K562 (cell line): ENCODE measurements at regions not wholly inside any gene's neighbourhood (a gene's known extent, or its start where the extent isn't known, plus 50 kb on each side); places are given as distances from the start of the nearest gene placed in this dataset.

Experiments
- ATAC-seq: fragments of 200-7000 bp; cut with Tn5 transposase; 3 replicates; pipeline ENCODE4 v1.9.1; 2020; ENCODE audit warnings: moderate library complexity
- BruUV-seq: library from RNA; stranded (reverse); fragments of 400-500 nt; replicated peaks from 2 replicates; lab custom pipeline; 2021; lab: Mats Ljungman, UMichigan
- CTCF ChIA-PET: fragments of 300-600 bp; formaldehyde crosslinking; extraction: SDS; loops from one replicate; lab custom pipeline; 2021; ENCODE audit warnings: low intra/inter-chr PET ratio; lab: Yijun Ruan, JAX
- POLR2A ChIA-PET: fragments of 300-600, 350-650 bp; sonication (Branson Sonifier 250); formaldehyde crosslinking; extraction: SDS; loops from one replicate; lab custom pipeline; 2021; ENCODE audit warnings: antibody characterized with exemption, inconsistent platforms; lab: Yijun Ruan, JAX
- DNase-seq, 4 experiments: peaks; one replicate each; pipeline versions ENCODE4 v3.0.0 to v3.0.0-alpha.2; 2011 to 2018; ENCODE audit warnings: low spot score in 3 of 4, mixed read lengths in 3 of 4; ENCODE audit errors: extremely low read depth in 1 of 4
- FAIRE-seq: peaks from 2 replicates; lab custom pipeline; 2011; peaks lifted over from hg19 to GRCh38; lab: Jason Lieb, UNC
- H2AFZ ChIP-seq: 2 replicates; pipeline ENCODE4 v1.6.0; 2011; ENCODE audit warnings: low read depth, low read length, control low read depth, inconsistent platforms
- H3K27ac ChIP-seq: fragments of 200-600 bp; 3 replicates; pipeline ENCODE4 v1.8.0; 2011; ENCODE audit warnings: low read depth, mild to moderate bottlenecking, control low read depth, inconsistent platforms, low read length, moderate library complexity, mixed read lengths; ENCODE audit errors: extremely low read depth
- H3K27me3 ChIP-seq, 2 experiments: fragments of 300-600 bp in 1 of 2; 2 replicates in 1 of 2; 3 replicates in 1 of 2; pipeline versions ENCODE4 v1.6.0 to v1.8.0; 2011; ENCODE audit warnings: inconsistent platforms in 2 of 2, low read length in 2 of 2, mild to moderate bottlenecking in 1 of 2, mixed read lengths in 1 of 2, moderate library complexity in 1 of 2; ENCODE audit not compliant: control insufficient read depth in 2 of 2, insufficient read depth in 2 of 2
- H3K36me3 ChIP-seq: fragments of 300-600 bp; 3 replicates; pipeline ENCODE4 v1.8.0; 2011; ENCODE audit warnings: mild to moderate bottlenecking, low read length, inconsistent platforms; ENCODE audit not compliant: control insufficient read depth, insufficient read depth
- H3K4me1 ChIP-seq, 2 experiments: fragments of 200-600 bp in 1 of 2; replicated peaks in 1 of 2; 2 replicates in 1 of 2; 3 replicates in 1 of 2; pipeline versions ENCODE4 v1.5.1 to v1.8.0; 2011; ENCODE audit warnings: inconsistent platforms in 2 of 2, low read length in 2 of 2, mild to moderate bottlenecking in 1 of 2, mixed read lengths in 1 of 2, moderate library complexity in 1 of 2; ENCODE audit not compliant: control insufficient read depth in 2 of 2, insufficient read depth in 2 of 2
- H3K4me2 ChIP-seq: 2 replicates; pipeline ENCODE4 v1.6.1; 2011; ENCODE audit warnings: low read length, control low read depth, inconsistent platforms, mixed read lengths; ENCODE audit not compliant: insufficient read depth
- H3K4me3 ChIP-seq: fragments of 200-600 bp; sonication (generic), shearing (Covaris generic); 2 replicates; pipeline ENCODE4 v1.5.1; 2016; ENCODE audit warnings: control low read depth, inconsistent platforms
- H3K79me2 ChIP-seq: fragments of 200-600 bp; 3 replicates; pipeline ENCODE4 v1.8.0; 2011; ENCODE audit warnings: low read length, inconsistent platforms; ENCODE audit not compliant: control insufficient read depth, insufficient read depth
- H3K9ac ChIP-seq, 2 experiments: 2 replicates each; pipeline versions ENCODE4 v1.6.0 to v1.6.1; 2011; ENCODE audit warnings: low read depth in 2 of 2, low read length in 2 of 2, control low read depth in 1 of 2, inconsistent platforms in 1 of 2, mild to moderate bottlenecking in 1 of 2, mixed read lengths in 1 of 2; ENCODE audit not compliant: insufficient read depth in 1 of 2
- H3K9me1 ChIP-seq: one replicate; pipeline ENCODE4 v1.6.0; 2011; ENCODE audit warnings: inconsistent platforms, mild to moderate bottlenecking, low read length, moderate library complexity; ENCODE audit not compliant: control insufficient read depth, insufficient read depth
- H3K9me3 ChIP-seq: replicated peaks from 2 replicates; pipeline ENCODE4 v1.5.1; 2011; ENCODE audit warnings: low read depth, low read length, inconsistent platforms; ENCODE audit not compliant: control insufficient read depth, insufficient read depth
- H4K20me1 ChIP-seq: replicated peaks from 2 replicates; pipeline ENCODE4 v1.6.1; 2011; ENCODE audit warnings: low read length, inconsistent platforms, mixed read lengths; ENCODE audit not compliant: control insufficient read depth, insufficient read depth
- FOXJ2 ChIP-seq: fragments of 200-800 bp; sonication (Bioruptor generic); IDR thresholded peaks from 2 replicates; pipeline ENCODE4 v1.6.1; 2016; ENCODE audit warnings: missing genetic modification characterization, missing compliant biosample characterization
- ILF3 ChIP-seq: fragments of 450-650 bp; IDR thresholded peaks from 2 replicates; pipeline ENCODE4 v1.6.1; 2018; ENCODE audit warnings: antibody characterized with exemption, mild to moderate bottlenecking, moderate library complexity, borderline replicate concordance
- KLF1 ChIP-seq: fragments of 450-650 bp; IDR thresholded peaks from 2 replicates; pipeline ENCODE4 v1.6.1; 2016; ENCODE audit warnings: missing genetic modification characterization, missing compliant biosample characterization
- MBD2 ChIP-seq: sonication (generic); IDR thresholded peaks from 2 replicates; pipeline ENCODE4 v1.6.1; 2016; ENCODE audit warnings: low read depth, borderline replicate concordance
- MYBL2 ChIP-seq, 2 experiments: fragments of 450-650 bp in 1 of 2; sonication (generic) in 1 of 2; formaldehyde crosslinking in 1 of 2; IDR thresholded peaks; 2 replicates each; pipeline versions ENCODE4 v1.6.1 to v1.8.1; 2017 to 2022; ENCODE audit warnings: borderline replicate concordance in 1 of 2, inconsistent platforms in 1 of 2, low read depth in 1 of 2, mild to moderate bottlenecking in 1 of 2, missing genetic modification reagents in 1 of 2, moderate library complexity in 1 of 2
- NCOA1 ChIP-seq: fragments of 450-650 bp; IDR thresholded peaks from 2 replicates; pipeline ENCODE4 v1.6.1; 2016; ENCODE audit warnings: low read depth
- PTTG1 ChIP-seq: fragments of 450-650 bp; IDR thresholded peaks from 2 replicates; pipeline ENCODE4 v1.6.1; 2016; ENCODE audit warnings: low read depth, mild to moderate bottlenecking, missing genetic modification characterization, missing compliant biosample characterization
- ZNF224 ChIP-seq: sonication (generic); formaldehyde crosslinking; IDR thresholded peaks from 2 replicates; pipeline ENCODE4 v1.8.0; 2022; ENCODE audit warnings: mild to moderate bottlenecking, missing genetic modification reagents
- ZNF644 ChIP-seq: fragments of 200-800 bp; sonication (Bioruptor generic); IDR thresholded peaks from 2 replicates; pipeline ENCODE4 v1.6.1; 2016; ENCODE audit warnings: low read depth, missing genetic modification characterization, missing compliant biosample characterization
- WGBS: fragments of 100-300 bp; shearing (Covaris generic); methylation state at CpG from one replicate; pipeline ENCODE4 v1.1.6; 2016; ENCODE audit warnings: low coverage, mixed read lengths; ENCODE audit not compliant: insufficient coverage; ENCODE audit errors: missing lambda C conversion rate; 5-methylcytosine and 5-hydroxymethylcytosine counted together
- in situ Hi-C: fragments of 300-500 bp; cut with MboI; formaldehyde crosslinking; loops from 4 replicates; pipeline ENCODE4 v1.15.0; 2018; ENCODE audit warnings: inconsistent platforms, mixed read lengths
- intact Hi-C: fragments of 100-400 bp; cut with micrococcal nuclease; formaldehyde crosslinking; loops from 2 replicates; pipeline ENCODE4 v1.14.2; 2022

DNA sequence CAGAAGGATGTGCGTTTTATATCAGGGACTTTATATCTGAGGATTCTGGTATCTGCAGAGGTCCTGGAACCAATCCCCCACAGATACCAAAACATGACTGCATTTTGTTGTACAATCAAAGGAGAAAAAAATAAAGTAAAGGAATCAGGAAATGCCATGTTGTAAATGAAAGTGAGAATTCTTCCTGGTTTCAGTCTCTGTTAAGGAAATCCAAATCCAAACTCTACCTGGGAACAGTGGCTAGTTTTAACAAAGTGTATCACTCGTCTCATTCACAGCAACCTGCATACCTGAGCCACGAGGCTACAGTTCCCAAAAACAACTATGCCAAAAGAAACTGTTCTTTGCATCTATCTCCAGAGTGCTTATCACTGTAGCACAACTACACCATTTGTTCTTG is 77.3 kb upstream of the ATF3 start:
- no peak for ATAC-seq
- Histone ChIP-seq H3K79me2 (no peaks in the 10 kb centered on the region), H3K4me3 (no peak overlapping the region), H3K27me3 (peaks cover 17 to 24% of the 10 kb centered on the region in 2 experiments; a peak in 4 of 5 replicates), H3K9ac (no peak overlapping the region), H4K20me1 (no peaks in the 10 kb centered on the region), H3K9me1 (no peaks in the 10 kb centered on the region), H3K9me3 (no peaks in the 10 kb centered on the region), H3K4me2 (no peak overlapping the region), H3K4me1 (no peaks in the 10 kb centered on the region), H3K27ac (no peak overlapping the region), H2AFZ (no peak overlapping the region), H3K36me3 (no peaks in the 10 kb centered on the region)
- ChIA-PET POLR2A (interaction anchor here (1.6 kb wide), 1 partner anchor 11 kb away, joined by 4 read pairs; no protein-coding TSS in a partner anchor), CTCF (no interaction called here)
- no peak for FAIRE-seq
- DNase-seq: no peak
- TF ChIP-seq MBD2: no peak
- no peak for TF ChIP-seq ZNF224
- no peak for TF ChIP-seq MYBL2 (IDR thresholded peaks at IDR 0.05; ENCODE audit: low read depth)
- no peak for TF ChIP-seq MYBL2 (CRISPR knock-in tag; IDR thresholded peaks at IDR 0.05; ENCODE audit: borderline replicate concordance)
- TF ChIP-seq FOXJ2 (tag): no peak
- TF ChIP-seq ZNF644 (tag): no peak
- TF ChIP-seq PTTG1: no peak
- no peak for TF ChIP-seq NCOA1
- TF ChIP-seq ILF3: no peak
- TF ChIP-seq KLF1 (tag): no peak
- WGBS: 0% methylated on average over 3 of the region's 3 CpGs
- intact Hi-C loops (no loop called here), in situ Hi-C loops (no loop called here)
- BruUV-seq: no TSS peak
